HG03103 (cell line): ENCODE measurements at regions not wholly inside any gene's neighbourhood (a gene's known extent, or its start where the extent isn't known, plus 50 kb on each side); places are given as distances from the start of the nearest gene placed in this dataset.

Experiments
- ATAC-seq: cut with Tn5 transposase; IDR thresholded peaks from one replicate; pipeline ENCODE4 v1.9.1; 2021; ENCODE audit warnings: low read depth; ENCODE audit not compliant: unreplicated experiment

- ATAC-seq, result no peak
Observed at GRCh38 chr2:217291259-217291658, 431.4 kb upstream of the TNP1 start.

- ATAC-seq, result no peak
Observed at GRCh38 chr2:217290467-217290866, 430.6 kb upstream of the TNP1 start.

- ATAC-seq, result no peak
Observed at GRCh38 chr2:217289907-217290280, 430.0 kb upstream of the TNP1 start.

- ATAC-seq, result no peak
Observed at GRCh38 chr2:217289177-217289906, 429.5 kb upstream of the TNP1 start.

GRCh38 chr2:217288472-217289063 is 428.7 kb upstream of the TNP1 start:
- no peak for ATAC-seq

GRCh38 chr2:217286833-217287232 is 427.0 kb upstream of the TNP1 start:
- no peak for ATAC-seq

GRCh38 chr2:217285926-217286325 is 426.1 kb upstream of the TNP1 start:
- ATAC-seq, result no peak

GRCh38 chr2:217283460-217283859 is 423.6 kb upstream of the TNP1 start:
- no peak for ATAC-seq

- ATAC-seq, result no peak
Observed at GRCh38 chr2:217282531-217282930, 422.7 kb upstream of the TNP1 start.

- ATAC-seq, result no peak
Observed at GRCh38 chr2:217279556-217279955, 419.7 kb upstream of the TNP1 start.

- ATAC-seq, result no peak
Observed at GRCh38 chr2:217279140-217279539, 419.3 kb upstream of the TNP1 start.

GRCh38 chr2:217277646-217278398 is 418.0 kb upstream of the TNP1 start:
- no peak for ATAC-seq

- no peak for ATAC-seq
Observed at GRCh38 chr2:217276433-217276832, 416.6 kb upstream of the TNP1 start.

- ATAC-seq, result no peak
Observed at GRCh38 chr2:217275091-217275490, 415.2 kb upstream of the TNP1 start.

- no peak for ATAC-seq
Observed at GRCh38 chr2:217274578-217274977, 414.7 kb upstream of the TNP1 start.

- no peak for ATAC-seq
Observed at GRCh38 chr2:217273851-217274250, 414.0 kb upstream of the TNP1 start.

- ATAC-seq, result no peak
Observed at GRCh38 chr2:217273162-217273561, 413.3 kb upstream of the TNP1 start.

GRCh38 chr2:217271813-217272212 is 411.9 kb upstream of the TNP1 start:
- no peak for ATAC-seq

- ATAC-seq, result no peak
Observed at GRCh38 chr2:217270485-217271121, 410.7 kb upstream of the TNP1 start.

GRCh38 chr2:217269701-217270484 is 410.0 kb upstream of the TNP1 start:
- ATAC-seq, result no peak

GRCh38 chr2:217268978-217269377 is 409.1 kb upstream of the TNP1 start:
- no peak for ATAC-seq
